T47D (cell line): ENCODE measurements at regions not wholly inside any gene's neighbourhood (a gene's known extent, or its start where the extent isn't known, plus 50 kb on each side); places are given as distances from the start of the nearest gene placed in this dataset.

Source experiments
- DNase-seq, 2 experiments: peaks; one replicate each; pipeline versions ENCODE4 v3.0.0 to v3.0.0-alpha.2; 2011 to 2012; ENCODE audit warnings: low read depth in 1 of 2, low spot score in 1 of 2
- JUND ChIP-seq: IDR thresholded peaks from 2 replicates; pipeline ENCODE4 v1.6.1; 2012; ENCODE audit warnings: low read depth
- in situ Hi-C: cut with HindIII; loops from 2 replicates; pipeline ENCODE4 v1.10.0; 2016; ENCODE audit warnings: low sequenced_read_pairs, low pct_unique_long_range_greater_than_20kb

DNA sequence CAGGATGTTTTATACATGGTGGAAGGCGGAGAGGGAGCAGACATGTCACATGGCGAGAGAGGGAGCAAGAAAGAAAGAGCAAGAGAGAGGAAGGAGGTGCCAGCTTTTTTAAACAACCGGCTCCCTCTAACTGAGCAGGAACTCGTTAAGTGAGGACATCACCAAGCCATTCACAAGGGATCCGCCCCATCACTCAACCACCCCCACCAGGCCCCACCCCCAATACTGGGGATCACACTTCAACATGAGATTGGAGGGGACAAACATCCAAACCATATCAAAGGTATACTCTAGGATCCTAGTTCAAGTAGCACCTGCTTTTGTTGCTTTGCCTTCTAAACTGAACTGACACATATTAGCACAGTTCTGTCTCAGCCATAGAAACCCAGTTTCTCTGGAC lies 141.9 kb upstream of the KLF14 start:
- in situ Hi-C loops, result no loop called here
- TF ChIP-seq JUND, result no peak
- no peak for DNase-seq

DNA sequence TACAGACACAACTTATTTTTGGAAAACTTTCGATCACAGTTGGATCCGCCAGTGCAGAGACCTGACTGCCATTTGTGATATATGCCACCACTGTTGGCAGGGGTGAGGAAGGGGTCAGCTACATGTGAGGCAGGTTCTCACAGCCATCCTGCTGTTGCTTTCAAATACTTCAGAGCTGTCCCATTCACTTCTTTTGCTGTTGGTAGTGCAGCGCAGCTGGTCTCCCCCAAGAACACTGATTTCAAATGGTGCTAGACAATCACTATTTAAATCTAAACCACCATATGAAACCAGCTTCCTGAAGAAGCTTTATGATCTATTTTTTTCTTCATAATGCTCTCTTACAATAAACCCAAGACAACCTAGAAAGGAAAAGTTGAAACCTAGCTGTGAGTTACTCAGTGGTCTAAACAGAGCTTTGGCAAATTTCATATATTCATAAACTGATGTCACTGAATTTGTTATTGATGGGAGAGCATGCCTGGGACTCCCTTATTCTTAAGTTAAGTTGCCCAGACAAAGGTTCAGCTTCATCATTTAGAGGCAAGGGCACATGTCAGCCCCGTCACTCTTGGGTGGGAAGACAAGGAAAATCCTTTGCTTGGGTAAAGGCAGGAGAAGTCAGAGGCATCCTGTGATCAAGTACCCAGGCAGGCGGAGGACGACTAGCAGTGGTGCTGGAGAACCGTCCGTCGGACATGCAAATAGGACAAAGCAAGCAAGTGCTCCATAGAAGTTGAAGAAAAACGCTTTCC lies 143.4 kb upstream of the KLF14 start:
- no peak for DNase-seq
- TF ChIP-seq JUND, result no peak
- in situ Hi-C loops, result no loop called here

- in situ Hi-C loops, result no loop called here
- no peak for TF ChIP-seq JUND
- DNase-seq, result no peak
Observed at GRCh38 chr7:130877991-130878305, 143.9 kb upstream of the KLF14 start.

DNA sequence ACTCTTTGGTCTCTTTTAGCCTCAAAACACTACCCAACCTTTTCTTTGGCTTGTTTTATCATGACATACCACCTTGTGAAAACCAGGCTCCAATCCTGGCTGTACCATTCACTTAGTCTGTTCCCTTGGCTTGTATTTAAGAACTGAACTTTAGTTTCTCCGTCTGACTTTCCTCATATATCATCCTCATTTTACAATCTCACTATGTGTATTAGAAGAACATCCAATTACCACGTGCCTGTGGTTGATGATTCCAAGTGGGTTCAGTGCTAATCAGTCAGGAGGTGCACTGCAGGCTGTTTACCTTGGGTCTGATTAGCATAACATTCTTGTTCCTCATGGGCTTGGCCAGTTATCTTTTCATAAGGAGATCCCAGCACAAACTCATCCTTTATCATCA lies 144.8 kb upstream of the KLF14 start:
- DNase-seq, result no peak
- in situ Hi-C loops, result no loop called here

DNA sequence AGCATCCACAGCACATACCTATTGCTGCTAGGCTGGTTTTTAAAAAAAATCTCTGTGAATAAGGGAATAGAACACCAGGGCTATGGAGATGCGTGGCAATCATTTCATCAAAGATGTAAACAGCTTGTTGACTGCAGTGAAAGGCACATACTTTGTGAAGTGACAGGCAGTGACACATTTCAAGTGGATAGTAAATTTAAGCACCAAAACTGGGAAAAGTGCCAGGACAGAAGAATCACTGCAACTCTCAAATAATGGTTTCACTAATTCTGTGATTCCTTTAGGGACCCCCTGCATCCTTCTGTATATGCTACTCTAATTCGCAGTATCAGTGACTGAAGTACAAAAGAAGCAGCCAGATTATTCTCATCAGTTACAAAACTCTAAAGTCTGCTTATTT lies 145.2 kb upstream of the KLF14 start:
- TF ChIP-seq JUND, result no peak
- in situ Hi-C loops, result no loop called here

More for the DNA sequence above, 144.8 kb upstream of the KLF14 start:
- no peak for TF ChIP-seq JUND

GRCh38 chr7:130880668-130881067 lies 146.7 kb upstream of the KLF14 start:
- TF ChIP-seq JUND, result no peak
- DNase-seq, result no peak
- in situ Hi-C loops, result no loop called here

More for the DNA sequence above, 145.2 kb upstream of the KLF14 start:
- no peak for DNase-seq

DNA sequence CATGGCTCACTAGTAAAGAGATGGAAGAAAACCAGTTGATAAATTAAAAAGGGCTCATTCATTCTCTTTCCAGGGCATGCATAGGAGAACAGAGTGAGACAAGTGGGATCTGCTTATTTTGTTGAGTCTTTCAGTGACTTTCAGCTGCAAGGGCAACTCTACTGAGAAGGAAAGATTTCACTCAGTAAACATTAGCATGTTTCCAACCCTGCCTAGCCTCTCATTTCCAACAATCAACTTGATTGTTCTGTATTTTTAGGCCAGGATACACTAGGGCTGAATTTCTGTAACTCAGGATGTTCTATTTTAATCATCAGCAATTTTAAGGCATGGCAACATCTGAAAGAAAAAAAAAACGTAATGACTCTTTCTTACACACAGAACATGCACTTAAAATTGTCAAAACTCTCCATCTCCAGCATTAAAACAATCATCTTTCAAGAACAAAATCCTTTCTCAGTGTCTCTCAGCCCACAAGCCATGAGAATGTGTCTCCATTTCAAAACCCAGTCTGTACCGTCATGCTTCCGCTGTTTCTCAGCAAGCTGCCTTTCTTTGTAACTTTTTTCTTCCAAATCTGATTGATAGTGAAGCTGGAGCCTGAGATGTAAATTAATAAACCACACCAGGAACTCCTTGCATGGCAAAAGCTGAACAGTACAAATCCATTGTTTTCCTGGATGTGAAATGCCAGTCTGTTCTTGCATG lies 147.2 kb upstream of the KLF14 start:
- no peak for DNase-seq
- TF ChIP-seq JUND, result no peak
- in situ Hi-C loops, result no loop called here

DNA sequence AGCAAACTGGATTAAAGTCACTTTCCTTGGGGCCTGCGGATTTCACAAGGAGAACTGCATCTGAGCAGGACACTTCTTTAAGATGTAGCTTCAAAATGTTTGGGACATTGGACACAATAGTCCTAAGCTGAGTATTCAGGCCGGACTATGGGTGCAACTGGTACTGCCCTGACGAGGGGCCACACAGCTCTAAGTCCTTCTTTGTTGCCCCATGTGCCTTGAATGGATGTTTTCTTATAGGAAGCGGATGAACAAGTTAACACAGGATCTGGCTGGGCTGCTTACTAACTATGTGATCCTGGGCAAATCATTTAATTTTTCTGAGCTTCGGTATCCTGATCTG lies 147.8 kb upstream of the KLF14 start:
- TF ChIP-seq JUND, result no peak
- DNase-seq, result no peak
- in situ Hi-C loops, result no loop called here

DNA sequence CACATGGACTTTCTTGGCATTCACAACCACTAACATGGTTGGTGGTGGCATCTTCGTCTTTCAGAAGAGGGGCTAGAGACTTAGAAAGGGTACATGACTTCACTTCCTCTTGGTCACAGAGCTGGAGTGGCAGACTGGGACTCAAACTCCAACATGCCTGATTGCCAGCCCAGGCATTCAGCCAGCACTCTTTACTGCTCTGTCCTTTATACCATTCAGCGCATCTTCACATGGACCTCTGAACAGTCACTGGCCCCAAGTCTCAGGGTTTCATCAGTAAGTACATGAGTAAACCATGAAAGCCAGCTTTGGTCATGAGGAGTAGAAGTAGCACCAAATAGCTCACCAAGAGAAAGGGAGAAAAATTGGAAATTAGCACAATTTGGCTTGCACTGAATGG lies 148.4 kb upstream of the KLF14 start:
- in situ Hi-C loops, result no loop called here
- no peak for DNase-seq
- no peak for TF ChIP-seq JUND

- DNase-seq, result no peak
- in situ Hi-C loops, result no loop called here
- no peak for TF ChIP-seq JUND
Observed at GRCh38 chr7:130883928-130884327, 149.9 kb upstream of the KLF14 start.

- TF ChIP-seq JUND, result no peak
- no peak for DNase-seq
- in situ Hi-C loops, result no loop called here
Observed at GRCh38 chr7:130884437-130885417, 150.7 kb upstream of the KLF14 start.

DNA sequence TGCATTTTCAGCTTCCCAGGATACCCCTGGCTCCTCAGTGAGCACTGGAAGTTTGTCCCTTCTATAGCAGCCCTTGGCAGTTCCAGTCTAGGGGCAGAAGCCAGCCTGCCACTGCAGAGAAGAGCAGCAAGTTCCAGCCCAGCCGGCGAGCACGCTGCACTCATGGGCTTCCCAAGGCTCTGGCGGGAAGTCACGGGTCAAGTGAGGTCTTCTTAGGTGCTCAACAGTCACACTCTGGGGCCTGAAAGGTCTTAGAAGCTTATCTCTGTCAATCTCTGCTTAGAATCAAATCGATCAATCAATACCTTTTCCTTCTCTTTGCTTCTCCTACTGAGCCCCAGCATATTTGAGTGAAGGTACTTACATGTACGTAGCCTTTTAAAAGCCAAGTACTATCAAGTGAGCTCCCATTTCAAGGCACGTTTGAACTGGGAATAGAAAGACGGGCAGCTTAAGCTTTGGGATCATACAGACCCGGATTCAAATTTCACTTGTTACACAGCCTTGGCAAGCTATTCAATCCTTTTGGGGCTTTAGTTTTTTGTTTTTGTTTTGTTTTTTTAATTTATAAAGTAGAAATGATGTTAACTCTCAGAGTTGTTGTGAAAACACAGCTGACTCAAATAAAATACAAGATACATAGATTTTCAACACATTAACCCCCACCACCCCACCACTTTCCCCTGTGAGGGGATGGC lies 152.6 kb upstream of the KLF14 start:
- no peak for DNase-seq
- in situ Hi-C loops, result no loop called here
- TF ChIP-seq JUND, result no peak
